Upper lobe of left lung (tissue), 4 donors: ENCODE measurements at regions not wholly inside any gene's neighbourhood (a gene's known extent, or its start where the extent isn't known, plus 50 kb on each side); places are given as distances from the start of the nearest gene placed in this dataset.
"Not testable (repeated sequence)": the region's sequence is repeated elsewhere in the genome, so short reads cannot be mapped to it uniquely, and the experiment has no call there.

ENCODE experiments used
- EP300 ChIP-seq, 4 donors: sonication (generic); formaldehyde crosslinking; IDR thresholded peaks; one replicate each; pipeline ENCODE4 v1.5.1; 2017; ENCODE audit warnings: antibody characterized with exemption in 4 of 4, control low read depth in 2 of 4
- TF ChIP-seq, protein P1 (sequence below), 6 experiments: fragments of 450-650 bp in 4 of 6; fragments of 200-600 bp in 2 of 6; sonication (generic) in 2 of 6; IDR thresholded peaks; one replicate each; pipeline ENCODE4 v1.5.1; 2016 to 2019; ENCODE audit warnings: antibody characterized with exemption in 6 of 6

DNA sequence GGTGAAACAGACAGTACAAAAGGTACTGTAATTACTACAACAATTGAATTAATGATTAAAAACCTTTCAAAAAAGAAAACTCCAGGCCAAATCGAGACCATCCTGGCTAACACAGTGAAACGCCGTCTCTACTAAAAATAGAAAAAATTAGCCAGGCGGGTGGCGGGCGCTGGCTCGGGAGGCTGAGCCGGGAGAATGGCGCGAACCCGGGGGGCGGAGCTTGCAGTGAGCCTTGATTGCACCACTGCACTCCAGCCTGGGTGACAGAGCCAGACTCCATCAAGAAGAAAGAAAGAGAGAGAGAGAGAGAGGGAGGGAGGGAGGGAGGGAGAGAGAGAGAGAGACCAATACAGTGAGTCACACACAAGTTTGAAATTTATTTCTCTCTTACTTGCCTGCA lies 111.0 kb upstream of the NLGN1 start:
- TF ChIP-seq, protein P1, sequence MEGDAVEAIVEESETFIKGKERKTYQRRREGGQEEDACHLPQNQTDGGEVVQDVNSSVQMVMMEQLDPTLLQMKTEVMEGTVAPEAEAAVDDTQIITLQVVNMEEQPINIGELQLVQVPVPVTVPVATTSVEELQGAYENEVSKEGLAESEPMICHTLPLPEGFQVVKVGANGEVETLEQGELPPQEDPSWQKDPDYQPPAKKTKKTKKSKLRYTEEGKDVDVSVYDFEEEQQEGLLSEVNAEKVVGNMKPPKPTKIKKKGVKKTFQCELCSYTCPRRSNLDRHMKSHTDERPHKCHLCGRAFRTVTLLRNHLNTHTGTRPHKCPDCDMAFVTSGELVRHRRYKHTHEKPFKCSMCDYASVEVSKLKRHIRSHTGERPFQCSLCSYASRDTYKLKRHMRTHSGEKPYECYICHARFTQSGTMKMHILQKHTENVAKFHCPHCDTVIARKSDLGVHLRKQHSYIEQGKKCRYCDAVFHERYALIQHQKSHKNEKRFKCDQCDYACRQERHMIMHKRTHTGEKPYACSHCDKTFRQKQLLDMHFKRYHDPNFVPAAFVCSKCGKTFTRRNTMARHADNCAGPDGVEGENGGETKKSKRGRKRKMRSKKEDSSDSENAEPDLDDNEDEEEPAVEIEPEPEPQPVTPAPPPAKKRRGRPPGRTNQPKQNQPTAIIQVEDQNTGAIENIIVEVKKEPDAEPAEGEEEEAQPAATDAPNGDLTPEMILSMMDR (IDR thresholded peaks at IDR 0.05) = not testable (repeated sequence)
- not testable (repeated sequence) for TF ChIP-seq EP300 (IDR thresholded peaks at IDR 0.05)
